K562 (cell line): ENCODE measurements at regions not wholly inside any gene's neighbourhood (a gene's known extent, or its start where the extent isn't known, plus 50 kb on each side); places are given as distances from the start of the nearest gene placed in this dataset.

ENCODE experiments used
- ATAC-seq: fragments of 200-7000 bp; cut with Tn5 transposase; 3 replicates; pipeline ENCODE4 v1.9.1; 2020; ENCODE audit warnings: moderate library complexity
- BruUV-seq: library from RNA; stranded (reverse); fragments of 400-500 nt; replicated peaks from 2 replicates; lab custom pipeline; 2021; lab: Mats Ljungman, UMichigan
- CTCF ChIA-PET: fragments of 300-600 bp; formaldehyde crosslinking; extraction: SDS; loops from one replicate; lab custom pipeline; 2021; ENCODE audit warnings: low intra/inter-chr PET ratio; lab: Yijun Ruan, JAX
- POLR2A ChIA-PET: fragments of 300-600, 350-650 bp; sonication (Branson Sonifier 250); formaldehyde crosslinking; extraction: SDS; loops from one replicate; lab custom pipeline; 2021; ENCODE audit warnings: antibody characterized with exemption, inconsistent platforms; lab: Yijun Ruan, JAX
- DNase-seq, 4 experiments: peaks; one replicate each; pipeline versions ENCODE4 v3.0.0 to v3.0.0-alpha.2; 2011 to 2018; ENCODE audit warnings: low spot score in 3 of 4, mixed read lengths in 3 of 4; ENCODE audit errors: extremely low read depth in 1 of 4
- FAIRE-seq: peaks from 2 replicates; lab custom pipeline; 2011; peaks lifted over from hg19 to GRCh38; lab: Jason Lieb, UNC
- H2AFZ ChIP-seq: 2 replicates; pipeline ENCODE4 v1.6.0; 2011; ENCODE audit warnings: low read depth, low read length, control low read depth, inconsistent platforms
- H3K27ac ChIP-seq: fragments of 200-600 bp; 3 replicates; pipeline ENCODE4 v1.8.0; 2011; ENCODE audit warnings: low read depth, mild to moderate bottlenecking, control low read depth, inconsistent platforms, low read length, moderate library complexity, mixed read lengths; ENCODE audit errors: extremely low read depth
- H3K27me3 ChIP-seq, 2 experiments: fragments of 300-600 bp in 1 of 2; 2 replicates in 1 of 2; 3 replicates in 1 of 2; pipeline versions ENCODE4 v1.6.0 to v1.8.0; 2011; ENCODE audit warnings: inconsistent platforms in 2 of 2, low read length in 2 of 2, mild to moderate bottlenecking in 1 of 2, mixed read lengths in 1 of 2, moderate library complexity in 1 of 2; ENCODE audit not compliant: control insufficient read depth in 2 of 2, insufficient read depth in 2 of 2
- H3K36me3 ChIP-seq: fragments of 300-600 bp; 3 replicates; pipeline ENCODE4 v1.8.0; 2011; ENCODE audit warnings: mild to moderate bottlenecking, low read length, inconsistent platforms; ENCODE audit not compliant: control insufficient read depth, insufficient read depth
- H3K4me1 ChIP-seq, 2 experiments: fragments of 200-600 bp in 1 of 2; replicated peaks in 1 of 2; 2 replicates in 1 of 2; 3 replicates in 1 of 2; pipeline versions ENCODE4 v1.5.1 to v1.8.0; 2011; ENCODE audit warnings: inconsistent platforms in 2 of 2, low read length in 2 of 2, mild to moderate bottlenecking in 1 of 2, mixed read lengths in 1 of 2, moderate library complexity in 1 of 2; ENCODE audit not compliant: control insufficient read depth in 2 of 2, insufficient read depth in 2 of 2
- H3K4me2 ChIP-seq: 2 replicates; pipeline ENCODE4 v1.6.1; 2011; ENCODE audit warnings: low read length, control low read depth, inconsistent platforms, mixed read lengths; ENCODE audit not compliant: insufficient read depth
- H3K4me3 ChIP-seq: fragments of 200-600 bp; sonication (generic), shearing (Covaris generic); 2 replicates; pipeline ENCODE4 v1.5.1; 2016; ENCODE audit warnings: control low read depth, inconsistent platforms
- H3K79me2 ChIP-seq: fragments of 200-600 bp; 3 replicates; pipeline ENCODE4 v1.8.0; 2011; ENCODE audit warnings: low read length, inconsistent platforms; ENCODE audit not compliant: control insufficient read depth, insufficient read depth
- H3K9ac ChIP-seq, 2 experiments: 2 replicates each; pipeline versions ENCODE4 v1.6.0 to v1.6.1; 2011; ENCODE audit warnings: low read depth in 2 of 2, low read length in 2 of 2, control low read depth in 1 of 2, inconsistent platforms in 1 of 2, mild to moderate bottlenecking in 1 of 2, mixed read lengths in 1 of 2; ENCODE audit not compliant: insufficient read depth in 1 of 2
- H3K9me1 ChIP-seq: one replicate; pipeline ENCODE4 v1.6.0; 2011; ENCODE audit warnings: inconsistent platforms, mild to moderate bottlenecking, low read length, moderate library complexity; ENCODE audit not compliant: control insufficient read depth, insufficient read depth
- H3K9me3 ChIP-seq: replicated peaks from 2 replicates; pipeline ENCODE4 v1.5.1; 2011; ENCODE audit warnings: low read depth, low read length, inconsistent platforms; ENCODE audit not compliant: control insufficient read depth, insufficient read depth
- H4K20me1 ChIP-seq: replicated peaks from 2 replicates; pipeline ENCODE4 v1.6.1; 2011; ENCODE audit warnings: low read length, inconsistent platforms, mixed read lengths; ENCODE audit not compliant: control insufficient read depth, insufficient read depth
- CBX5 ChIP-seq: IDR thresholded peaks from 2 replicates; pipeline ENCODE4 v1.6.1; 2014; ENCODE audit warnings: low read depth, borderline replicate concordance
- CCAR2 ChIP-seq: fragments of 200-400 bp; formaldehyde crosslinking; IDR thresholded peaks from 2 replicates; pipeline ENCODE4 v1.6.1; 2017; ENCODE audit warnings: mild to moderate bottlenecking, low read depth, low read length
- ELF2 ChIP-seq: fragments of 250-450 bp; sonication (Bioruptor Pico); IDR thresholded peaks from 2 replicates; pipeline ENCODE4 v1.5.0; 2021; ENCODE audit warnings: mild to moderate bottlenecking
- ILF3 ChIP-seq: fragments of 450-650 bp; IDR thresholded peaks from 2 replicates; pipeline ENCODE4 v1.6.1; 2018; ENCODE audit warnings: antibody characterized with exemption, mild to moderate bottlenecking, moderate library complexity, borderline replicate concordance
- MAFF ChIP-seq: IDR thresholded peaks from 2 replicates; pipeline ENCODE4 v1.6.1; 2012; ENCODE audit warnings: low read length, improper control_type of control experiment
- NFE2 ChIP-seq: IDR thresholded peaks from 2 replicates; pipeline ENCODE4 v1.6.1; 2014; ENCODE audit warnings: antibody characterized with exemption, low read depth
- PYGO2 ChIP-seq: fragments of 450-650 bp; IDR thresholded peaks from 2 replicates; pipeline ENCODE4 v1.6.1; 2016; ENCODE audit warnings: mild to moderate bottlenecking, missing genetic modification characterization, moderate library complexity, missing compliant biosample characterization
- RBM34 ChIP-seq: fragments of 200-400 bp; formaldehyde crosslinking; IDR thresholded peaks from 2 replicates; pipeline ENCODE4 v1.6.1; 2018; ENCODE audit warnings: low read length, borderline replicate concordance; ENCODE audit not compliant: insufficient read depth
- TAF7 ChIP-seq: fragments of 450-650 bp; IDR thresholded peaks from 2 replicates; pipeline ENCODE4 v1.6.1; 2016; ENCODE audit warnings: missing genetic modification characterization, missing compliant biosample characterization
- ZFX ChIP-seq: sonication (generic); formaldehyde crosslinking; IDR thresholded peaks from 2 replicates; pipeline ENCODE4 v1.8.0; 2022; ENCODE audit warnings: mild to moderate bottlenecking, missing genetic modification reagents, moderate library complexity
- ZNF224 ChIP-seq: sonication (generic); formaldehyde crosslinking; IDR thresholded peaks from 2 replicates; pipeline ENCODE4 v1.8.0; 2022; ENCODE audit warnings: mild to moderate bottlenecking, missing genetic modification reagents
- WGBS: fragments of 100-300 bp; shearing (Covaris generic); methylation state at CpG from one replicate; pipeline ENCODE4 v1.1.6; 2016; ENCODE audit warnings: low coverage, mixed read lengths; ENCODE audit not compliant: insufficient coverage; ENCODE audit errors: missing lambda C conversion rate; 5-methylcytosine and 5-hydroxymethylcytosine counted together
- in situ Hi-C: fragments of 300-500 bp; cut with MboI; formaldehyde crosslinking; loops from 4 replicates; pipeline ENCODE4 v1.15.0; 2018; ENCODE audit warnings: inconsistent platforms, mixed read lengths
- intact Hi-C: fragments of 100-400 bp; cut with micrococcal nuclease; formaldehyde crosslinking; loops from 2 replicates; pipeline ENCODE4 v1.14.2; 2022

DNA sequence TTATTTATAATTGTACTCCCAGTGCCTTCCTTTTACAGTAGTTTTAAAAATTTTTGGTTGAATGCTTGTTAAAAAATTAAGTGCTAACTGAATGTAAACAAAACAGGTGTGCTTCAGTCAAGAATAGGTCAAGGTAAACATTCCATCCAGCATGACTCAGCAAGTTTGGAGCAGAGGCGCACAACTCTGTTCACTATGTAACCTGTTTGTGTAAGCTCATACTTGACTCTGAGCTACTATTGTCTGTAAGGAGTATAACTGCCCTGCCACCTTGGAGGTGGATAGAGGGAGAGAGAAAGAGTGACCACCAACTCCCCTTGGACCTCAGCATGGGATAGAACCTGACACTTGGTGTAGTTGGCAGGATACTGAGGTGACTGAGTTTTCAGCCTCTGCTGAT lies 207.4 kb upstream of the SYT4 start:
- H3K36me3 ChIP-seq, result no peaks in the 10 kb centered on the region
- intact Hi-C loops (no loop called here), in situ Hi-C loops (no loop called here)
- H3K4me3 ChIP-seq, result no peak overlapping the region
- no peaks in the 10 kb centered on the region for H3K9me1 ChIP-seq
- FAIRE-seq, result no peak
- no peak overlapping the region for H3K9ac ChIP-seq
- ChIA-PET CTCF (no interaction called here), POLR2A (interaction anchor here (0.7 kb wide), 1 partner anchor 1713 kb away, joined by 3 read pairs; no protein-coding TSS in a partner anchor)
- WGBS, result 9% methylated on average over 1 of the region's 1 CpG
- no peak for DNase-seq
- no peak overlapping the region for H3K4me2 ChIP-seq
- no TSS peak for BruUV-seq
- no peaks in the 10 kb centered on the region for H3K9me3 ChIP-seq
- H4K20me1 ChIP-seq, result no peaks in the 10 kb centered on the region
- no peaks in the 10 kb centered on the region for H3K4me1 ChIP-seq
- TF ChIP-seq CBX5 (no peak), RBM34 (no peak), ELF2 (CRISPR knock-in tag) (no peak), ILF3 (no peak), ZFX (CRISPR knock-in tag) (no peak), ZNF224 (CRISPR knock-in tag) (no peak), NFE2 (0 out of 2 replicates have a peak, but pooled peaks have one; percentile 14), TAF7 (tag) (no peak), PYGO2 (tag) (no peak), CCAR2 (no peak), MAFF (0 out of 2 replicates have a peak, but pooled peaks have one; percentile 7)
- H2AFZ ChIP-seq, result no peak overlapping the region
- no peak for ATAC-seq
- H3K27me3 ChIP-seq, result no peaks in the 10 kb centered on the region
- H3K79me2 ChIP-seq, result no peaks in the 10 kb centered on the region
- no peak overlapping the region for H3K27ac ChIP-seq
